Mammary epithelial cell (primary cell): ENCODE measurements at regions not wholly inside any gene's neighbourhood (a gene's known extent, or its start where the extent isn't known, plus 50 kb on each side); places are given as distances from the start of the nearest gene placed in this dataset.
"Not testable (repeated sequence)": the region's sequence is repeated elsewhere in the genome, so short reads cannot be mapped to it uniquely, and the experiment has no call there.

Experiments used
- CTCF ChIP-seq, 2 donors: IDR thresholded peaks in 1 of 2; conservative IDR thresholded peaks in 1 of 2; 2 replicates each; pipeline ENCODE4 v1.5.1; 2011 to 2012; ENCODE audit warnings: inconsistent platforms in 2 of 2, low read length in 2 of 2, mild to moderate bottlenecking in 2 of 2, control low read depth in 1 of 2, low read depth in 1 of 2; ENCODE audit not compliant: insufficient read depth in 1 of 2; ENCODE audit errors: extremely low read depth in 1 of 2
- EZH2 ChIP-seq: IDR thresholded peaks from 2 replicates; pipeline ENCODE4 v1.6.1; 2012; ENCODE audit warnings: low read length, inconsistent platforms, borderline replicate concordance

- not testable (repeated sequence) for TF ChIP-seq CTCF (conservative IDR thresholded peaks at IDR 0.05 in 1 of 2, IDR thresholded peaks at IDR 0.05 in 1 of 2; ENCODE audit: extremely low read depth in 1 of 2, insufficient read depth in 1 of 2, low read depth in 1 of 2, low read length in 2 of 2); EZH2
Measured at GRCh38 chr12:74600817-74601216, 63.2 kb downstream of the ATXN7L3B start.
